IPS DF 6.9 (cell line): ENCODE measurements at regions not wholly inside any gene's neighbourhood (a gene's known extent, or its start where the extent isn't known, plus 50 kb on each side); places are given as distances from the start of the nearest gene placed in this dataset.

Experiments
- DNase-seq: peaks from one replicate; pipeline ENCODE4 v3.0.0-alpha.2; 2013; ENCODE audit warnings: low read depth, low spot score
- H3K27ac ChIP-seq: one replicate; pipeline ENCODE4 v1.5.1; 2013; ENCODE audit warnings: low read length, control low read depth
- H3K27me3 ChIP-seq: 2 replicates; pipeline ENCODE4 v1.6.1; 2013; ENCODE audit warnings: mild to moderate bottlenecking, low read length; ENCODE audit not compliant: control insufficient read depth, insufficient read depth
- H3K36me3 ChIP-seq: 2 replicates; pipeline ENCODE4 v1.6.1; 2013; ENCODE audit warnings: low read length; ENCODE audit not compliant: control insufficient read depth, insufficient read depth
- H3K4me1 ChIP-seq: 2 replicates; pipeline ENCODE4 v1.6.1; 2013; ENCODE audit warnings: low read length; ENCODE audit not compliant: control insufficient read depth, insufficient read depth
- H3K4me3 ChIP-seq: 2 replicates; pipeline ENCODE4 v1.5.1; 2013; ENCODE audit warnings: mild to moderate bottlenecking, low read length
- H3K9me3 ChIP-seq: 2 replicates; pipeline ENCODE4 v1.6.1; 2013; ENCODE audit warnings: low read length, inconsistent platforms; ENCODE audit not compliant: control insufficient read depth, insufficient read depth
- WGBS: extraction: QIAGEN DNeasy Blood & Tissue Kit; methylation state at CpG from one replicate; pipeline ENCODE4 v1.1.7; 2013; ENCODE audit warnings: mixed read lengths, missing lambda C conversion rate; ENCODE audit not compliant: insufficient read length, insufficient coverage; 5-methylcytosine and 5-hydroxymethylcytosine counted together

- Histone ChIP-seq H3K4me3 (no peak overlapping the region), H3K36me3 (no peaks in the 10 kb centered on the region), H3K4me1 (no peaks in the 10 kb centered on the region), H3K9me3 (no peaks in the 10 kb centered on the region), H3K27ac (no peak overlapping the region), H3K27me3 (no peaks in the 10 kb centered on the region)
- WGBS: no CpG with 5 or more reads among the region's 2 CpGs
- no peak for DNase-seq
These were observed 214.3 kb upstream of the N4BP1 start for GRCh38 chr16:48824271-48824670.

- no peak overlapping the region for H3K4me3 ChIP-seq
- no peak for DNase-seq
- no peaks in the 10 kb centered on the region for H3K36me3 ChIP-seq
- WGBS: no CpG with 5 or more reads among the region's 5 CpGs
- H3K9me3 ChIP-seq: no peaks in the 10 kb centered on the region
- H3K4me1 ChIP-seq: no peaks in the 10 kb centered on the region
- H3K27ac ChIP-seq: no peak overlapping the region
- H3K27me3 ChIP-seq: no peaks in the 10 kb centered on the region
These were observed 212.5 kb upstream of the N4BP1 start for GRCh38 chr16:48822431-48822830.

DNA sequence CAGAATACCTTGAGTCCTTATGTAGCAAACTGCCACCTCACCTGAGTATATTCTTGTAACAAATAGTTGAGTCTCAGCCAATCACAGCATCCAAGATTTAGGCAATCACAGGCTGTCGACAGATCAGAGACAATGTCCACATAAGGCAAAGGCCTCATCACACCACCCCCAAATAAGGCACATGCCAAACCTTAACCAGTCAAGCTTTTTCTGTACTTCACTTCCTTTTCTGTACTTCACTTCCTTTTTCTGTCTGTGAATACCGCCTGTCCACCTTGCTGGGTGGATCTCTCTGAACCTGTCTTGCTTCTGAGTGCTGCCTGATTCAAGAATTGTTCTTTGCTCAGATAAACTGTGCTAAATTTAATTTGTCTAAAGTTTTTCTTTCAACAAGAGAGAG lies 210.4 kb upstream of the N4BP1 start:
- Histone ChIP-seq H3K9me3 (no peaks in the 10 kb centered on the region), H3K4me1 (no peaks in the 10 kb centered on the region), H3K4me3 (no peak overlapping the region), H3K36me3 (no peaks in the 10 kb centered on the region), H3K27ac (no peak overlapping the region), H3K27me3 (no peaks in the 10 kb centered on the region)
- WGBS: no CpG with 5 or more reads among the region's 2 CpGs
- DNase-seq: no peak

- no peaks in the 10 kb centered on the region for H3K27me3 ChIP-seq
- no peaks in the 10 kb centered on the region for H3K4me1 ChIP-seq
- no peak overlapping the region for H3K27ac ChIP-seq
- H3K36me3 ChIP-seq: no peaks in the 10 kb centered on the region
- no CpG with 5 or more reads among the region's 6 CpGs for WGBS
- no peak for DNase-seq
- no peak overlapping the region for H3K4me3 ChIP-seq
- H3K9me3 ChIP-seq: no peaks in the 10 kb centered on the region
These were observed 208.3 kb upstream of the N4BP1 start for GRCh38 chr16:48818257-48818656.

DNA sequence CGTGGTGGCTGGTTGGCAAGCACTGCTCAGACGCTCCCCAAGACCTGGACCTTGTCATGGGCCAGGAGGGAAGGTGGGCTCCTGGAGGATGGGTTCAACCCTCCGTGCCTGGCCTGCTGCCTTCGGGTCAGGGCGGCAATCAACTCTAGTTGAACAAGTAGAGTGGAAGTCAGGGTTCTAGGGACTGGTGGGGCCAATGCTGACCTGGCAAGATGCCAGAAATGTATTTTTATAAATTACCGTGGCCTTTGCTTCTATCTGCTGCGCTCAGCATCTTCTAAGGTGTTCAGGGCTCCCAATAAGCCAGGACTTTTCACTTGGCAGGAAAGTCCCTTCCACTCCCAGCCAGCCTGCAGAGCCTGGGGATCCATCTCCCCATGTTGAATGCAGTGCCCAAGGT lies 207.1 kb upstream of the N4BP1 start:
- H3K4me1 ChIP-seq: no peaks in the 10 kb centered on the region
- no CpG with 5 or more reads among the region's 7 CpGs for WGBS
- peaks cover 2% of the 10 kb centered on the region; the same call in 1 of the 2 replicates for H3K27me3 ChIP-seq
- no peaks in the 10 kb centered on the region for H3K36me3 ChIP-seq
- H3K4me3 ChIP-seq: no peak overlapping the region
- DNase-seq: no peak
- H3K9me3 ChIP-seq: no peaks in the 10 kb centered on the region
- no peak overlapping the region for H3K27ac ChIP-seq

- Histone ChIP-seq H3K36me3 (no peaks in the 10 kb centered on the region), H3K4me1 (no peaks in the 10 kb centered on the region; the same call in 1 of the 2 replicates), H3K27me3 (peaks cover 2% of the 10 kb centered on the region; the same call in 1 of the 2 replicates), H3K9me3 (no peaks in the 10 kb centered on the region), H3K4me3 (no peak overlapping the region), H3K27ac (no peak overlapping the region)
- no peak for DNase-seq
These were observed 206.4 kb upstream of the N4BP1 start for GRCh38 chr16:48816393-48816792.

GRCh38 chr16:48814994-48815393 lies 205.0 kb upstream of the N4BP1 start:
- no peaks in the 10 kb centered on the region; the same call in 1 of the 2 replicates for H3K4me1 ChIP-seq
- no peaks in the 10 kb centered on the region for H3K36me3 ChIP-seq
- no peak overlapping the region for H3K27ac ChIP-seq
- no peak for DNase-seq
- WGBS: no CpG with 5 or more reads among the region's 8 CpGs
- peaks cover 9% of the 10 kb centered on the region for H3K27me3 ChIP-seq
- H3K9me3 ChIP-seq: no peaks in the 10 kb centered on the region
- no peak overlapping the region for H3K4me3 ChIP-seq

DNA sequence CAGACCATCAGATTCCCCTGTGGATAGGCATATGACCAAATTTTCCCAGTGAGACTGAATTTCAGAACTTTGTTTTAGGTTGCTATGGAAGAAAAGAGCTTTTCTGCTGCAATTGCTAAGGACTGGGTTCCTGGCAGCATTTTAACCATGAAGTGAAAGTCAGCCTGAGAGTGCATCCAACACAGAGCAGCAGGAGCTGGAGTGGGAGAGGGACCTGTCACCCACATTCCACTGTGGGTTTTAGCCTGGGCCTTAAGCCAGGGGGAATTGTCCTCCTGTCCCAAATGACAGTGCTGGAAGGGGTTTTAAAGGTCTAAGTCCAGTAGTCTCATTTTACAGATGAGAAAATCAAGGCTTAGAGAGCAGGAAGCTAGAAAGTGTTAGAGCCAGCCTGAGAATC lies 203.5 kb upstream of the N4BP1 start:
- Histone ChIP-seq H3K27ac (no peak overlapping the region), H3K27me3 (peaks cover 10% of the 10 kb centered on the region), H3K4me1 (no peaks in the 10 kb centered on the region; the same call in 1 of the 2 replicates), H3K4me3 (no peak overlapping the region), H3K9me3 (no peaks in the 10 kb centered on the region), H3K36me3 (no peaks in the 10 kb centered on the region)
- no peak for DNase-seq

- DNase-seq: no peak
- Histone ChIP-seq H3K27me3 (peaks cover 10% of the 10 kb centered on the region), H3K36me3 (no peaks in the 10 kb centered on the region), H3K9me3 (no peaks in the 10 kb centered on the region), H3K27ac (no peak overlapping the region), H3K4me1 (no peaks in the 10 kb centered on the region; the same call in 1 of the 2 replicates), H3K4me3 (no peak overlapping the region)
- no CpG with 5 or more reads among the region's 4 CpGs for WGBS
These were observed 202.9 kb upstream of the N4BP1 start for GRCh38 chr16:48812856-48813255.

DNA sequence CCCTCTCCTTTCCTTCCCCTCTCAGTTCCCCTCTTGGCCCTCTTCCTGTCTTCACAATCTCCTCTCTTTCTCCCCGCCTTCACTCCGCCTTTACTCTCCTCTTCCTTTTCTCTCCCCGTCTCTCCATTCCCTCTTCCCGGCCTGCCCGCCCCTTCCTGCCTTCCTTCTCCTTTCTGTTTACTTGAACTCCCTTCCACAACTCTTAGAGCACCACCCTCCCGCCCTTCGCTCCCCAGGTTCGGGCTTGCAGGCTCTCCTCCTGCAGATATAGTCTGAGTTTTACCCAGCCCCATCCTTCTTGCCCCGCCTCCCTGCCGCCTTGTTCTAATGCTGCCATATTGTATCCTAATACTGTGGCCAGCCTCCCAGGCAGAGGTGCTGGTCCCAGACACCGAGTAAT lies 201.5 kb upstream of the N4BP1 start:
- Histone ChIP-seq H3K4me1 (no peaks in the 10 kb centered on the region; the same call in 1 of the 2 replicates), H3K27ac (no peak overlapping the region), H3K9me3 (no peaks in the 10 kb centered on the region), H3K36me3 (no peaks in the 10 kb centered on the region), H3K4me3 (peak overlapping the region; percentile 43; the same call in 1 of the 2 replicates), H3K27me3 (peaks cover 10% of the 10 kb centered on the region)
- no CpG with 5 or more reads among the region's 11 CpGs for WGBS
- DNase-seq: no peak

GRCh38 chr16:48810803-48811453 lies 200.9 kb upstream of the N4BP1 start:
- DNase-seq: no peak
- H3K27ac ChIP-seq: no peak overlapping the region
- no peaks in the 10 kb centered on the region for H3K9me3 ChIP-seq
- no peaks in the 10 kb centered on the region; the same call in 1 of the 2 replicates for H3K4me1 ChIP-seq
- no CpG with 5 or more reads among the region's 70 CpGs for WGBS
- H3K4me3 ChIP-seq: peak overlapping the region; percentile 43; the same call in 1 of the 2 replicates
- H3K27me3 ChIP-seq: peaks cover 10% of the 10 kb centered on the region
- H3K36me3 ChIP-seq: no peaks in the 10 kb centered on the region
